BE2C (cell line): ENCODE measurements at regions not wholly inside any gene's neighbourhood (a gene's known extent, or its start where the extent isn't known, plus 50 kb on each side); places are given as distances from the start of the nearest gene placed in this dataset.

ENCODE experiments used
- DNase-seq: peaks from one replicate; pipeline ENCODE4 v3.0.0-alpha.2; 2020
- H3K27me3 ChIP-seq: fragments of 250-450 bp; sonication (Bioruptor Pico); 2 replicates; pipeline ENCODE4 v1.5.1; 2020; ENCODE audit warnings: mild to moderate bottlenecking
- H3K36me3 ChIP-seq: fragments of 250-450 bp; sonication (Bioruptor Pico); 2 replicates; pipeline ENCODE4 v1.5.1; 2020; ENCODE audit warnings: mild to moderate bottlenecking
- H3K4me1 ChIP-seq: fragments of 250-450 bp; sonication (Bioruptor Pico); 2 replicates; pipeline ENCODE4 v1.5.1; 2020
- H3K4me3 ChIP-seq: 2 replicates; pipeline ENCODE4 v1.5.1; 2011; ENCODE audit warnings: low read depth, low read length
- H3K9me3 ChIP-seq: fragments of 250-450 bp; sonication (Bioruptor Pico); 2 replicates; pipeline ENCODE4 v1.5.1; 2020
- CTCF ChIP-seq: IDR thresholded peaks from 2 replicates; pipeline ENCODE4 v1.5.1; 2012; ENCODE audit warnings: mild to moderate bottlenecking, low read depth, low read length

- no peak overlapping the region for H3K4me3 ChIP-seq
- no peaks in the 10 kb centered on the region; the same call in 1 of the 2 replicates for H3K4me1 ChIP-seq
- no peak for TF ChIP-seq CTCF
- no peak for DNase-seq
- H3K27me3 ChIP-seq: peaks cover 43% of the 10 kb centered on the region
- no peaks in the 10 kb centered on the region for H3K36me3 ChIP-seq
- no peaks in the 10 kb centered on the region for H3K9me3 ChIP-seq
Observed at GRCh38 chr17:70888324-70888723, 719.0 kb downstream of the KCNJ2 start.

- TF ChIP-seq CTCF: no peak
- no peaks in the 10 kb centered on the region; the same call in 1 of the 2 replicates for H3K4me1 ChIP-seq
- no peaks in the 10 kb centered on the region for H3K36me3 ChIP-seq
- H3K27me3 ChIP-seq: peaks cover 45% of the 10 kb centered on the region
- H3K9me3 ChIP-seq: no peaks in the 10 kb centered on the region
- no peak overlapping the region for H3K4me3 ChIP-seq
- DNase-seq: no peak
Observed at GRCh38 chr17:70891306-70891705, 722.0 kb downstream of the KCNJ2 start.

- Histone ChIP-seq H3K27me3 (peaks cover 45% of the 10 kb centered on the region), H3K4me3 (no peak overlapping the region), H3K4me1 (no peaks in the 10 kb centered on the region; the same call in 1 of the 2 replicates), H3K9me3 (no peaks in the 10 kb centered on the region), H3K36me3 (no peaks in the 10 kb centered on the region)
- TF ChIP-seq CTCF: no peak
- no peak for DNase-seq
Observed at GRCh38 chr17:70892527-70892926, 723.2 kb downstream of the KCNJ2 start.

GRCh38 chr17:70896843-70897242, 727.5 kb downstream of the KCNJ2 start:
- Histone ChIP-seq H3K4me3 (no peak overlapping the region), H3K4me1 (no peaks in the 10 kb centered on the region), H3K36me3 (no peaks in the 10 kb centered on the region), H3K9me3 (no peaks in the 10 kb centered on the region; the same call in 1 of the 2 replicates), H3K27me3 (peaks cover 13% of the 10 kb centered on the region)
- TF ChIP-seq CTCF: no peak
- DNase-seq: no peak

- TF ChIP-seq CTCF: no peak
- H3K9me3 ChIP-seq: no peaks in the 10 kb centered on the region; the same call in 1 of the 2 replicates
Observed at GRCh38 chr17:70897446-70897845, 728.1 kb downstream of the KCNJ2 start.

GRCh38 chr17:70901870-70902269, 732.5 kb downstream of the KCNJ2 start:
- TF ChIP-seq CTCF: peak; percentile 37
- Histone ChIP-seq H3K4me1 (no peaks in the 10 kb centered on the region), H3K27me3 (no peaks in the 10 kb centered on the region), H3K4me3 (no peak overlapping the region), H3K9me3 (peaks cover 3% of the 10 kb centered on the region), H3K36me3 (no peaks in the 10 kb centered on the region)
- no peak for DNase-seq

More at GRCh38 chr17:70897446-70897845, 728.1 kb downstream of the KCNJ2 start:
- Histone ChIP-seq H3K4me1 (no peaks in the 10 kb centered on the region), H3K4me3 (no peak overlapping the region), H3K27me3 (peaks cover 10% of the 10 kb centered on the region), H3K36me3 (no peaks in the 10 kb centered on the region)
- DNase-seq: no peak
